ENCODE measurements at regions not wholly inside any gene's neighbourhood (a gene's known extent, or its start where the extent isn't known, plus 50 kb on each side); places are given as distances from the start of the nearest gene placed in this dataset.

- H3K9me2 ChIP-seq = no peaks in the 10 kb centered on the region
- no peaks in the 10 kb centered on the region for H3K36me3 ChIP-seq (replicated peaks in 1 of 2; ENCODE audit: control insufficient read depth in 1 of 2, insufficient read depth in 2 of 2, low read length in 1 of 2)
- H3K27me3 ChIP-seq (ENCODE audit: insufficient read depth) = no peaks in the 10 kb centered on the region
- H3K27ac ChIP-seq (ENCODE audit: low read depth in 2 of 2, low read length in 1 of 2) = no peak overlapping the region
- H4K20me1 ChIP-seq (ENCODE audit: insufficient read depth) = no peaks in the 10 kb centered on the region
- no peak overlapping the region for H3K4me2 ChIP-seq
- no peaks in the 10 kb centered on the region for H3K4me1 ChIP-seq (ENCODE audit: control insufficient read depth in 1 of 2, insufficient read depth in 2 of 2, low read depth in 1 of 2, low read length in 1 of 2)
- H3F3A ChIP-seq (replicated peaks; ENCODE audit: insufficient read depth) = no peaks in the 10 kb centered on the region
- no peak overlapping the region for H3K9ac ChIP-seq
- H3K4me3 ChIP-seq (ENCODE audit: low read depth in 2 of 2, low read length in 1 of 2) = no peak overlapping the region
- CTCF ChIA-PET = no interaction called here
- POLR2A ChIA-PET = no interaction called here
- no peaks in the 10 kb centered on the region for H3K79me2 ChIP-seq (ENCODE audit: insufficient read depth)
- 1% methylated on average over 3 of the region's 3 CpGs for WGBS (ENCODE audit: low lambda C conversion rate)
- H2AFZ ChIP-seq (ENCODE audit: low read depth) = no peak overlapping the region
- H3K9me3 ChIP-seq = no peaks in the 10 kb centered on the region
- TF ChIP-seq RAD21 (IDR thresholded peaks at IDR 0.05; ENCODE audit: low read length) (no peak), JUND (IDR thresholded peaks at IDR 0.05) (no peak), GATA2 (CRISPR knock-in tag; IDR thresholded peaks at IDR 0.05) (no peak), TEAD4 (IDR thresholded peaks at IDR 0.05; ENCODE audit: borderline replicate concordance, insufficient read depth) (no peak), YY1 (IDR thresholded peaks at IDR 0.05; ENCODE audit: low read depth) (no peak), ELF1 (IDR thresholded peaks at IDR 0.05) (no peak), SIN3A (IDR thresholded peaks at IDR 0.05; ENCODE audit: borderline replicate concordance, low read depth, low read length) (no peak), FOXM1 (IDR thresholded peaks at IDR 0.05; ENCODE audit: low read depth) (no peak), RXRA (IDR thresholded peaks at IDR 0.05; ENCODE audit: borderline replicate concordance, low read depth) (no peak), MXI1 (IDR thresholded peaks at IDR 0.05; ENCODE audit: low read depth, low read length) (no peak), USF2 (IDR thresholded peaks at IDR 0.05; ENCODE audit: borderline replicate concordance, low read depth, low read length) (no peak), FOSL2 (IDR thresholded peaks at IDR 0.05; ENCODE audit: borderline replicate concordance, low read depth) (no peak), MAX (IDR thresholded peaks at IDR 0.05; ENCODE audit: low read depth) (no peak), MEF2A (IDR thresholded peaks at IDR 0.05; ENCODE audit: borderline replicate concordance, low read depth) (no peak), RFX5 (IDR thresholded peaks at IDR 0.05; ENCODE audit: low read length) (no peak), FOXJ3 (CRISPR knock-in tag; IDR thresholded peaks at IDR 0.05) (no peak)
- TF ChIP-seq, protein P1, sequence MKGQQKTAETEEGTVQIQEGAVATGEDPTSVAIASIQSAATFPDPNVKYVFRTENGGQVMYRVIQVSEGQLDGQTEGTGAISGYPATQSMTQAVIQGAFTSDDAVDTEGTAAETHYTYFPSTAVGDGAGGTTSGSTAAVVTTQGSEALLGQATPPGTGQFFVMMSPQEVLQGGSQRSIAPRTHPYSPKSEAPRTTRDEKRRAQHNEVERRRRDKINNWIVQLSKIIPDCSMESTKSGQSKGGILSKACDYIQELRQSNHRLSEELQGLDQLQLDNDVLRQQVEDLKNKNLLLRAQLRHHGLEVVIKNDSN (IDR thresholded peaks at IDR 0.05; ENCODE audit: borderline replicate concordance, low read depth) = no peak
- TF ChIP-seq, protein P2, sequence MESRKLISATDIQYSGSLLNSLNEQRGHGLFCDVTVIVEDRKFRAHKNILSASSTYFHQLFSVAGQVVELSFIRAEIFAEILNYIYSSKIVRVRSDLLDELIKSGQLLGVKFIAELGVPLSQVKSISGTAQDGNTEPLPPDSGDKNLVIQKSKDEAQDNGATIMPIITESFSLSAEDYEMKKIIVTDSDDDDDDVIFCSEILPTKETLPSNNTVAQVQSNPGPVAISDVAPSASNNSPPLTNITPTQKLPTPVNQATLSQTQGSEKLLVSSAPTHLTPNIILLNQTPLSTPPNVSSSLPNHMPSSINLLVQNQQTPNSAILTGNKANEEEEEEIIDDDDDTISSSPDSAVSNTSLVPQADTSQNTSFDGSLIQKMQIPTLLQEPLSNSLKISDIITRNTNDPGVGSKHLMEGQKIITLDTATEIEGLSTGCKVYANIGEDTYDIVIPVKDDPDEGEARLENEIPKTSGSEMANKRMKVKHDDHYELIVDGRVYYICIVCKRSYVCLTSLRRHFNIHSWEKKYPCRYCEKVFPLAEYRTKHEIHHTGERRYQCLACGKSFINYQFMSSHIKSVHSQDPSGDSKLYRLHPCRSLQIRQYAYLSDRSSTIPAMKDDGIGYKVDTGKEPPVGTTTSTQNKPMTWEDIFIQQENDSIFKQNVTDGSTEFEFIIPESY (IDR thresholded peaks at IDR 0.05; ENCODE audit: borderline replicate concordance, low read depth) = no peak
- no peak for DNase-seq
Measured at GRCh38 chr4:27716693-27717430, 856.2 kb downstream of the STIM2 start.

Measured in SK-N-SH (cell line).